ENCODE measurements at regions not wholly inside any gene's neighbourhood (a gene's known extent, or its start where the extent isn't known, plus 50 kb on each side); places are given as distances from the start of the nearest gene placed in this dataset.

- ChIA-PET CTCF (ENCODE audit: partially characterized antibody) (no interaction called here), POLR2A (ENCODE audit: partially characterized antibody) (no interaction called here)
- no peak overlapping the region for H4K8ac ChIP-seq (ENCODE audit: extremely low read depth, insufficient read depth, low read length)
- H3K14ac ChIP-seq (ENCODE audit: insufficient read length) = no peak overlapping the region
- H2BK120ac ChIP-seq (replicated peaks; ENCODE audit: low read depth, low read length) = no peak overlapping the region
- no peak overlapping the region for H2BK12ac ChIP-seq (ENCODE audit: low read depth, low read length)
- no peaks in the 10 kb centered on the region for H3K9me3 ChIP-seq (ENCODE audit: insufficient read depth in 2 of 2, low read depth in 1 of 2, low read length in 1 of 2)
- H3K36me3 ChIP-seq (ENCODE audit: control insufficient read depth in 2 of 4, insufficient read depth in 4 of 4, low read length in 3 of 4) = no peaks in the 10 kb centered on the region
- no peak overlapping the region for H3K27ac ChIP-seq (ENCODE audit: low read depth, low read length)
- 97 to 100% methylated on average over 1 to 3 of the region's 3 CpGs for WGBS, 2 experiments (ENCODE audit: extremely low coverage in 1 of 2, insufficient coverage in 1 of 2, insufficient read length in 1 of 2, insufficient replicate concordance in 2 of 2, low coverage in 1 of 2, low lambda C conversion rate in 2 of 2, missing lambda C conversion rate in 1 of 2)
- H3K23ac ChIP-seq (ENCODE audit: insufficient read length) = no peak overlapping the region
- no peak overlapping the region for H3K56ac ChIP-seq (replicated peaks; ENCODE audit: insufficient read length, low read depth, low read length)
- no peaks in the 10 kb centered on the region for H3K23me2 ChIP-seq (ENCODE audit: low read depth, low read length)
- TF ChIP-seq SP1 (IDR thresholded peaks at IDR 0.05; ENCODE audit: low read depth, low read length) (no peak), TAF1 (IDR thresholded peaks at IDR 0.05; ENCODE audit: low read depth, low read length) (no peak), POU5F1 (IDR thresholded peaks at IDR 0.05; ENCODE audit: low read depth, low read length) (no peak), EGR1 (IDR thresholded peaks at IDR 0.05; ENCODE audit: borderline replicate concordance, low read depth, low read length) (no peak), CTBP2 (IDR thresholded peaks at IDR 0.05; ENCODE audit: borderline replicate concordance, insufficient read depth, insufficient read length, low read length) (no peak), SIN3A (conservative IDR thresholded peaks at IDR 0.05 in 1 of 2, IDR thresholded peaks at IDR 0.05 in 1 of 2; ENCODE audit: low read depth in 1 of 2, low read length in 2 of 2) (no peak), YY1 (IDR thresholded peaks at IDR 0.05; ENCODE audit: low read depth, low read length) (no peak), EP300 (IDR thresholded peaks at IDR 0.05; ENCODE audit: borderline replicate concordance in 1 of 2, low read depth in 2 of 2, low read length in 2 of 2) (no peak), E2F6 (IDR thresholded peaks at IDR 0.05) (no peak), TCF12 (IDR thresholded peaks at IDR 0.05; ENCODE audit: low read depth, low read length) (no peak), TBP (IDR thresholded peaks at IDR 0.05; ENCODE audit: low read depth, low read length) (no peak)
- DNase-seq (ENCODE audit: low read depth in 1 of 2, low spot score in 2 of 2) (no peak), FAIRE-seq (no peak)
- no peak overlapping the region for H2BK20ac ChIP-seq (ENCODE audit: low read length)
- no peak overlapping the region for H2BK5ac ChIP-seq (ENCODE audit: low read depth, low read length)
- H4K91ac ChIP-seq (replicated peaks; ENCODE audit: insufficient read length, low read length) = no peak overlapping the region
- no peak overlapping the region for H2BK15ac ChIP-seq (ENCODE audit: low read length)
- no peak overlapping the region for H2AK5ac ChIP-seq (ENCODE audit: low read depth, low read length)
- no peaks in the 10 kb centered on the region for H3K27me3 ChIP-seq (replicated peaks in 1 of 4; ENCODE audit: control insufficient read depth in 3 of 4, extremely low read depth in 1 of 4, insufficient read depth in 3 of 4, low read length in 3 of 4)
- H4K5ac ChIP-seq (ENCODE audit: insufficient read length, low read depth, low read length) = no peak overlapping the region
- no peak overlapping the region for H3K4ac ChIP-seq (replicated peaks; ENCODE audit: insufficient read length, low read depth, low read length)
- no peaks in the 10 kb centered on the region for H3K4me1 ChIP-seq (replicated peaks in 1 of 4; ENCODE audit: control insufficient read depth in 3 of 4, insufficient read depth in 4 of 4, low read length in 3 of 4)
- H4K20me1 ChIP-seq (replicated peaks in 1 of 2; ENCODE audit: control insufficient read depth in 1 of 2, insufficient read depth in 2 of 2, low read length in 2 of 2) = no peaks in the 10 kb centered on the region
- no peak overlapping the region for H3K18ac ChIP-seq (ENCODE audit: extremely low read depth, low read length)
- no peak overlapping the region for H2AFZ ChIP-seq (ENCODE audit: low read length)
- no peaks in the 10 kb centered on the region for H3K79me1 ChIP-seq (ENCODE audit: low read depth, low read length)
- H3K4me3 ChIP-seq (ENCODE audit: extremely low read depth in 1 of 4, insufficient read depth in 2 of 4, low read depth in 3 of 4, low read length in 4 of 4) = no peak overlapping the region
- no peak overlapping the region for H3K4me2 ChIP-seq (ENCODE audit: insufficient read depth in 1 of 2, low read depth in 2 of 2, low read length in 2 of 2)
- H3K9ac ChIP-seq (replicated peaks in 1 of 4; ENCODE audit: extremely low read depth in 1 of 4, low read depth in 3 of 4, low read length in 3 of 4) = no peak overlapping the region
- H3K79me2 ChIP-seq (ENCODE audit: control insufficient read depth in 1 of 2, insufficient read depth in 2 of 2, low read length in 2 of 2) = no peaks in the 10 kb centered on the region
These were observed 1824.7 kb downstream of the PCDH7 start for GRCh38 chr4:32544846-32545245.
